ENCODE measurements at regions not wholly inside any gene's neighbourhood (a gene's known extent, or its start where the extent isn't known, plus 50 kb on each side); places are given as distances from the start of the nearest gene placed in this dataset.
"Not testable (repeated sequence)": the region's sequence is repeated elsewhere in the genome, so short reads cannot be mapped to it uniquely, and the experiment has no call there.

DNA sequence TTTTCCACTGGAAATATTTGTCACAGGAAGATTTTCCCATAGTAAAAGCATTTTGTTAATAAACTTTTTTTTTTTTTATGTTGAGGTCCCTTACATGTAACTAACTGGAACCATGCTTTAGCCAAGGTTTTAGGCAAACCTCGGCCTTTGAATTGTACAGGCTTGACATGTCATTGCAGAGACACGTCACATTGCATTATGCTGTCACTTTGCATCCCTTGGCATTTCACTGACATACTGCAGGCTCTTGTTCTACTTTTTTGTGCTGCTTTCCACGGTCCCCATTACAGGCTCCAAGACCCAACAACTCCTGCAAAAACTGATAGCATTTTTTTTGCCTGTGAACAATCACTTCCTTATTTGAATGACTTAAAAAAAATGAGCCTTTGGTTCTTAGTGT lies 724.3 kb downstream of the TTLL7 start:
- not testable (repeated sequence) for DNase-seq (ENCODE audit: low read depth in 1 of 2, low spot score in 1 of 2)

DNA sequence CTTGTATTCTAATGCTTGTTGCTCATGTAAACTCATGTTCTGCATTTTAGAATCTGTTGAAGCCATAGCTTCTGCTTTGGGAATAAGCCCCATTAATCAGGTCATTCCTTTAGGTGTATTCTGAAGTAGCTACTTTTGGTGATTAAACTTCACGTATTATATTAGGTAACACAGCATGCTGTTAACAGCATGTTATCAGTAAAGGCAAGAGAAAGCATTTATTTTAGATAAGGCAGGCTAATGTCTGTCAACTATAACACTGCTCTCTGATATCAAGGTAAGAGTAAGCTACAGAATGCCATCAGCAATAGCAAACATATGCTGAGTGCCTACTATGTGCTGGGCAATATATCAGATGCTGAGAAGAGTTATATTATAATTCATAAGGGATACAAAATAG lies 726.4 kb downstream of the TTLL7 start:
- not testable (repeated sequence) for DNase-seq (ENCODE audit: low read depth in 1 of 2, low spot score in 1 of 2)

DNA sequence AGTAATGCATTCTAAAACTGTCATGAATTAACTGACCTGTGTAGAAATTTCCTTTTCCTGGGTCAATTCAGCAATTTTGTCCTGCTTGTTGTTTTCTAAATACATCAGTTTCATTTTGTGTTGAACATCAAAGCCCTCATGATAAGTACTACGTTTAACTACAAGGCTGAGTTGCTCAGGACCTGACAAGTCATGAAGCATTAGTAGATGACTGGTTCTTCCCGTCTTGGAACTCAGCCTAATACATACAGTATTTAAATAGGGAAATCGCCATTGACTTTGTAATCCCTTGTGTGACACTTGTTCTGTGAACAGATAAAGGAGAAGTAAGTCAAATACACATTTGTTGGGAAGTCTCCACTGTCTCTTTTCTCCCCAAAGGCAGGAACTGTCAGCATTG lies 727.1 kb downstream of the TTLL7 start:
- not testable (repeated sequence) for DNase-seq (ENCODE audit: low read depth in 1 of 2, low spot score in 1 of 2)

DNA sequence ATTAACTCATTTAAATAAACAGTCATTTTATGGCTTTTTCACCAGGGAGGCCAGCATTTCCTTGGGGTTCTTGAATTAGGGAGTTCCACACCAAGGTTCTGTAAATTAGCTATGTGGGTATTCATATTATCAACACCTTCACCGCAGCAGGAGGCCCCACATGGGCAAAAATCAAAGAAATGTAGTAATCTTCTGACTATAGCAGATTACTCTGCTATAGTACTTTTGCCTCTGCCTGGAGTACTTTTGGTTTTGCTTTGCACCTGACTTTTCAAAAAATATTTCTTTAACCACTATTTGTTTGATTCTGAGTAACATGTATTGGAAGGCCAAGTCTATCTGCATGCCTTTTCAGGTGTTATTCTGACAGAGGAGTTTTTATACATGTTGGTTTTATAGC lies 728.1 kb downstream of the TTLL7 start:
- not testable (repeated sequence) for DNase-seq (ENCODE audit: low read depth in 1 of 2, low spot score in 1 of 2)

DNA sequence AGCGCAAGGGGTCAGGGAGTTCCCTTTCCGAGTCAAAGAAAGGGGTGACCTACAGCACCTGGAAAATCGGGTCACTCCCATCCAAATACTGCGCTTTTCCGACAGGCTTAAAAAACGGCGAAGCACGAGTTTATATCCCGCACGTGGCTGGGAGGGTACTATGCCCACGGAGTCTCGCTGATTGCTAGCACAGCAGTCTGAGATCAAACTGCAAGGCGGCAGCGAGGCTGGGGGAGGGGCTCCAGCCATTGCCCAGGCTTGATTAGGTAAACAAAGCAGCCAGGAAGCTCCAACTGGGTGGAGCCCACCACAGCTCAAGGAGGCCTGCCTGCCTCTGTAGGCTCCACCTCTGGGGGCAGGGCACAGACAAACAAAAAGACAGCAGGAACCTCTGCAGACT lies 735.1 kb downstream of the TTLL7 start:
- DNase-seq (ENCODE audit: low read depth in 1 of 2, low spot score in 1 of 2), result not testable (repeated sequence)

DNA sequence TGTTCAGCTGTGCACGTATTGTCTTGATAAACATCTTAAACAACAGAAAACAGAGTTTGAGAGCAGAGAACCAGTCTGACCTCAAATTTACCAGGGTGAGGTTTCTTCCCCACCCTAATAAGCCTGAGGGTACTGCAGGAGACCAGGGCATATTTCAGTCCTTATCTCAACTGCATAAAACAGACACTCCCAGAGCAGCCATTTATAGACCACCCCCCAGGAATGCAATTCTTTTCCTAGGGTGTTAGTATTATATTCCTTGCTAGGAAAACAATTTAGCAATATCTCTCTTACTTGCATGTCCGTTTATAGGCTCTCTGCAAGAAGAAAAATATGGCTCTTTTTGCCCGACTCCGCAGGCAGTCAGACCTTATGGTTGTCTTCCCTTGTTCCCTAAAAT lies 747.2 kb downstream of the TTLL7 start:
- DNase-seq (ENCODE audit: low read depth in 1 of 2, low spot score in 1 of 2), result not testable (repeated sequence)

DNA sequence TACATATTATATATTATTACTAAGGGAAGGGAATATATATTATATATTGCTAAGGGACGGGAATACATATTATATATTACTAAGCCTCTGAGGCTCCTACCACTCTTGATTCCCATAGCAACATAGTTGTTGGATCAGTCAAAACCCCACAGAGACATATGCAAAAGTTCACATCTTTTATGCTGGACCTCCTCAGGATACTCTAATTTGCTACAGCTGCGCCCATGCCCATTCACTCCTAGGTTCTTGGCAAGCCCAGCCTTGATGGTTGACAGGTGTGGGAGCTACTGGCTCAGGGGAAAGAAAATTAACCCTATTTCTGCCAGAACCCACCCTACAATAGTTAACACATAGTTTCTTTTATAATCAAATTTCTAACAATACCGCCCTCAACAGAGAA lies 752.2 kb downstream of the TTLL7 start:
- not testable (repeated sequence) for DNase-seq (ENCODE audit: low read depth in 1 of 2, low spot score in 1 of 2)

DNA sequence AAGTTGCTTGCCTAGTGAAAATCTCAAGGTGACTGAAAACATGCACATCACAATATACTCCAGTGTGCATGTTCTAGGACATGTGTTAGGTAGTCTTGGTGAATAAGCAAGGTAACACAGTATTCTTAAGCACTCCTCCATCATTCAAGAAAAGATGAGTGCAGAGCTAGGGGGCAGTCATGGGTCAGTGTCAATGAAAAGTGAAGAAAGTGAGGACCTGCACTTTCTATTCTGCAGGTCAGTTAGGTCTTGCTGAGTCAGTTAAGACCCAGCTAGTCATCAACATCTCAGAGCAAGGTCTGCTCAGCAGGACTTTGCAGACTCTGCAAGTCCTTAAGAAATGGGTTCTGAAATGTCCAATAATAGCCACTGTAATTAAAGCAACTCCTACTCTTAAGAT lies 754.1 kb downstream of the TTLL7 start:
- not testable (repeated sequence) for DNase-seq (ENCODE audit: low read depth in 1 of 2, low spot score in 1 of 2)

DNA sequence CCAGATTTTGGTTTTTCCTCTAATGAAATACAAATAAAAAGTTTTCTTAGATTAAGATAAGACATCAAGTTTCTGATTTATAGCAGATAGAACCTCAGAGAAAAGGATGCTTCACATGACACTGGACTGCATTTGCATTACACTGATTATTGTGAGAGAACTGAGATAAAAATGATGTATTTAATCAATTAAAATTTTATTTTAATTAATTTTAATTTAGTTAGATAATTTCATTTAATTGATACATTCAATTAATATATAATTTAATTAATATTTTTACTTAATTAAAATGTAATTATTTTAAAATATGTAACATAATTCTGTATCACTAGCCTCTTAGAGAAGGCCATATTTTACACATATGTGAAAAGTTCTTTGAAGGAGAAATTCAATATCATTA lies 759.4 kb downstream of the TTLL7 start:
- not testable (repeated sequence) for DNase-seq (ENCODE audit: low read depth in 1 of 2, low spot score in 1 of 2)

DNA sequence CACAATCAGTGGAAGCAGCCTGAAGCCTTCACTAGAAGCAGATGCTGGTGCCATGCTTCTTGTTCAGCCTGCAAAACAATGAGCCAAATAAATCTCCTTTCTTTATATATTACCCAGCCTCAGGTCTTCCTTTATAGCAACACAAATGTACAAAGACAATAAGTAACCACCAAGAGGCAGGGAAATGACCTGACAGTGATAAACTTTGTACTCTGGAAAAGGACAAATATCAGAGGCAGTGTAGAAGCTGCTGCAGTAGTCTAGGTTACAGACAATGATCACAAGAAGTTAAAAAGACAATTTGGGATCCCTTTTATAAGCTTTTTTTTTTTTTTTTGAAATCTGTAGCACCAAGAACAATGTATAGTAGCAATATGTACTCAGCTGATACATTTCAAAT lies 760.3 kb downstream of the TTLL7 start:
- DNase-seq (ENCODE audit: low read depth in 1 of 2, low spot score in 1 of 2), result not testable (repeated sequence)

DNA sequence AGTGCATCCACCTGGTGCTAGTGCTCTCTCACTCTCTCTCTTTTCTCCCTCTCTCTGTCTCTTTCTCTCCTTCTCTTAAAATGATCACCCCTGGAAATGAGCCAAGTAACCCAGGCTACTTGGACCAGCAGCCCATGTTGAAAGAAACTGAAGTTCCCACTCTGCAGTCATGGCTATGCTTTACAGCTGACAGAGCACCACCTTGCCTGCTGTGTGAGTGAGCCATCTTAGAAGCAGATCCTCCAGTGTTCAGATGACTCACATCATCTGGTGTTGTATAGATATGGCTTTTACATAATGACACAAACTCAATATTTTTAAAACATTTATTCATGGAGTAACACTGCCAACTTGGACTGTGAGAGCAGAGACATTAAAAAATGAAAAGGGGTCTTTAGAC lies 779.1 kb downstream of the TTLL7 start:
- not testable (repeated sequence) for DNase-seq (ENCODE audit: low read depth in 1 of 2, low spot score in 1 of 2)

DNA sequence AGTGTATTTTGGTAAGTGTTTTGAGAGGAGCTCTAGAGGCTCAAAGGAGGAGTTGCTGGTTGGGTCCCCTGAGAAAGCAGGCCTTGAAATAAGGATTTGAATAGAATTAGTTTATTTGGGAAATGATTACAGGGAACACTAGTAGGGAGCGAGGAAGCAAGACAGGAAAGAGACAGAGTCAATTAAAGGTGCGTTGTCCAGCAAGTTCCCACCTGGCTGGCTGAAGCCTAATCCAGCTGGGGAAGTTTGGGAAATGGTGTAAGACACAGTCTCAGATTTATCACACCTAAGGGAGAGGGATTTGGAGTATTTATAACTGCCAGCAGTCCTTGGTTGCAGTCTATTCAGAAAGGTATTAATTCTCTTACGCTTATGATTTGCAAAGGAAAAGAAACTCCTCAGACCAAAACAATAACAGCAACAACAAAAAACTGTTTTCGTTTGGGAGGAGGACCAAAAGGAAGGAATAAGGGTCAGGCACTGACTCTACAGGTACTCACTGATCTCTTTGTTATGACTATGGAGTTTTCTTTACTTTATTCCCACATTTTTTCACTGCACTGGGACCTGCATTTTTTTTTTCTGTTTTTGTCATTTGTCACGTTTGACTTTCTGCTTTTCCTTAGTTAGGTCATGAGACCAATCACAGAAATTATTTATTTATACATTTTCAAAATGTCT lies 780.8 kb downstream of the TTLL7 start:
- DNase-seq (ENCODE audit: low read depth in 1 of 2, low spot score in 1 of 2), result not testable (repeated sequence)

DNA sequence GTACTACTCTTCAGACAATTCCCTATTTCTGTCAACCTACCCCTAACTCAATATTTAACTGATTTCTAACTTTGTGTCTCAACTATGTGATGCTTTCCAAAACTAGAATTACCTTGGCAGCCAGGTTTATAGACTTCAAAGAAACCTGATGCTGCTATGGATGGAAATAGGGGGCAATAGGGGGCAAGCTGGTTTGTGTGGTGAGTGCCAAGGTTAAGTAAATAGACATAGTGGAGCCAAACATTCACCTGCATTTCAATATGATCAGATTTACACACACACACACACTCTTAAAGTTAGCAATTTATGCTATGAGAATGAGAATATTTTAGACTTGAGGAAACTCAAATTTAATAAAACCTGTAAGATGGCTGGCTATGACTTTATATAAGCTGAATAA lies 784.6 kb downstream of the TTLL7 start:
- DNase-seq (ENCODE audit: low read depth in 1 of 2, low spot score in 1 of 2), result not testable (repeated sequence)

DNA sequence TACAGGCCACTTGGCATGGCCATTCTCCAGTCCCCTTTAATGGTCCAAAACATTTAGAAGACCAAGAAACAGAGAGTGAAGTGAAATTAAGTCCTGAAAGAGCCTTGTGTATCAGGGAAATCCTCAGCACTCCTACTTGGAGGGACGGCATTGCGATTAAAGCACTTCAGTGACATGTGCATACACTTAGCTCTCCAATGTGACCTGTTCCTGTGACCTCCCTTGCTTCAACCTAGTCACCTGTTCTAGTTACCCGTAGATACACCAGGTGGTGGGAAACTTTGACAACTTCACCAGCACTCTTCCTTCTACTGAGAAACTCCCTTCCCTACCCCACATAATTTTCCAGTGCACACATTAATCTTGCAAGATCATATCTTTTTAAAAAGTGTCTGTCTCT lies 785.3 kb downstream of the TTLL7 start:
- DNase-seq (ENCODE audit: low read depth in 1 of 2, low spot score in 1 of 2), result not testable (repeated sequence)

DNA sequence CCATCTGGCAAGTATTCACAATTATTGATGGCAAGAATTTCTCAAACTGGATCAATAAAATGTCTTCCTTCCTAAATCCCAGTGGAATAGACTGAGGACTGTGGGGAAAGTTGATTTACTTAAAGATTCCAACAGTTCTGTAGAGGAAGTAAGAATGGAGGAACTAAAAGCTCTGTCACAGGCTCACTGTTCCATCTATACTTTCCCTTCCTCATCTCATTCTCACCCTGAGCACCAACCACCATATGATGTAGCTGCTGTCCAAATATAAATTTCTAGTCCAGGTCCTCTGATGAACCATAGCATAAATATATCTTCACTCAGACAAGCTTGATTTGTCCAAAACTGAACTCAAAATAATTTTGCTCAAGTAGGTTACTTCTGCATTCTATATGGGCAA lies 786.9 kb downstream of the TTLL7 start:
- DNase-seq (ENCODE audit: low read depth in 1 of 2, low spot score in 1 of 2), result not testable (repeated sequence)

DNA sequence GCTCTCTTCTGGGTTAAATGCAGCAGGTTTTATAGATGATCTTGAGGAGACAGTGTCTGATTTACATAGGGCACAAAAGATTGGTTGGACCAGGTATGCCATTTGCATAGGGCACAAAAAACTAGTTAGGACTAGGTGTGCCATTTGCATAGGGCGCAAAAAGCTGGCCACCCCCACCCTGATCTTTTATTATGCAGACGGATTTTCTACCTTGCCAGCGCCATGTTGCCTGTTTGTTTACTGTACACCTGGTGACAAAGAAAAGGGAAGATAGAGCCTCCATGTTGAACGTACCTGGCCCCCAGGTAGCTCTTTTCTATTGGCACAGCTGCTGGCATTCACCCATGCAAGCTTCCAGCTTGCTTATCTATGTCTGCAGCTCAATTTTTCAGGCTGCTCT lies 790.4 kb downstream of the TTLL7 start:
- not testable (repeated sequence) for DNase-seq (ENCODE audit: low read depth in 1 of 2, low spot score in 1 of 2)

DNA sequence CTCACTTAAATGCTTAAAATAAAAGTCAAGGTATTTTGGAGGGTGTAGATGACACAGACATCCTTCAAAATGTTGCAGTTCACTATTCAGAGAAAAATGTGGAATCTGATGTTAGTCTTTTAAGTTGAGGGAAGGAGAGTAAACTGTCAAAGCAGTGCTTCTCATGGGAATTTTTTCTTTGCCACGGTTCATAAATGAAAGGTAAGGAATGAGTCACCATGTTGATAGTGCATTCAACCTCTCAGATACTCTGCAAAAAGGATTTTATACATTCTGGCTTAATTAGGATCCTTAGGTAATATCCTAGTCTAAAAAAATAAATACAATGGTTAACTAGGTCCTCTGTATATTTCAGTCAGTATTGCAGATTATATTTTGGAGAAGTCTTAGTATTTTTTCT lies 804.3 kb downstream of the TTLL7 start:
- not testable (repeated sequence) for DNase-seq (ENCODE audit: low read depth in 1 of 2, low spot score in 1 of 2)

DNA sequence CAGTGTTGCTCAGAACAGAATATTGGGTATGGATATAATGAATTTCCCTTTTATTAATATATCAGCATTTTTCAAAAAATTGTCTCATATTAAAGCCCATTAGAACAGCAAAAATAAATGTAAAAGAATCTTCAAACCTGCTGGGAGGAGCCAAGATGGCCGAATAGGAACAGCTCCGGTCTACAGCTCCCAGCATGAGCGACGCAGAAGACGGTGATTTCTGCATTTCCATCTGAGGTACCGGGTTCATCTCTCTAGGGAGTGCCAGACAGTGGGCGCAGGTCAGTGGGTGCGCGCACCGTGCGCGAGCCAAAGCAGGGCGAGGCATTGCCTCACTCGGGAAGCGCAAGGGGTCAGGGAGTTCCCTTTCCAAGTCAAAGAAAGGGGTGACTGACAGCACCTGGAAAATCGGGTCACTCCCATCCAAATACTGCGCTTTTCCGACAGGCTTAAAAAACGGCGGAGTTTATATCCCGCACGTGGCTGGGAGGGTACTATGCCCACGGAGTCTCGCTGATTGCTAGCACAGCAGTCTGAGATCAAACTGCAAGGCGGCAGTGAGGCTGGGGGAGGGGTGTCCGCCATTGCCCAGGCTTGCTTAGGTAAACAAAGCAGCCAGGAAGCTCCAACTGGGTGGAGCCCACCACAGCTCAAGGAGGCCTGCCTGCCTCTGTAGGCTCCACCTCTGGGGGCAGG lies 816.8 kb downstream of the TTLL7 start:
- DNase-seq (ENCODE audit: low read depth in 1 of 2, low spot score in 1 of 2), result not testable (repeated sequence)

DNA sequence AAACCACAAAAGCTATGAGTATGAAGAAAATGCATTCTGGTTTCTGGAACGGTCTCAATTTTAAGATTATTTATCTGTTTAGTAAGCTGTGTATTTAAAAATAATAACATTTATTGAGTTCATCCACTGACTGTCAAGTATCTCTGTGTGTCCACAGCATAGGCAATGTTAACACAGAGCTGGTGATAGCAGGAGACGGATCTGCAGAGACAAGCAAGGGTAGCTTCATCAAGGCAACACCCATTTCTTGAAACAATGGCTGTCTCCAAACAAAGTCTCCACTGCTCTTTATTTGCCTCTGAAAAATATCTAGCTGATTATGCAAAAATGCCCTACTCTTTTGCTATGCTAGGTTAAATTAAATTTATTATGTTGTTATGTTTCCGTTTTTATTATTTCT lies 818.3 kb downstream of the TTLL7 start:
- not testable (repeated sequence) for DNase-seq (ENCODE audit: low read depth in 1 of 2, low spot score in 1 of 2)

DNA sequence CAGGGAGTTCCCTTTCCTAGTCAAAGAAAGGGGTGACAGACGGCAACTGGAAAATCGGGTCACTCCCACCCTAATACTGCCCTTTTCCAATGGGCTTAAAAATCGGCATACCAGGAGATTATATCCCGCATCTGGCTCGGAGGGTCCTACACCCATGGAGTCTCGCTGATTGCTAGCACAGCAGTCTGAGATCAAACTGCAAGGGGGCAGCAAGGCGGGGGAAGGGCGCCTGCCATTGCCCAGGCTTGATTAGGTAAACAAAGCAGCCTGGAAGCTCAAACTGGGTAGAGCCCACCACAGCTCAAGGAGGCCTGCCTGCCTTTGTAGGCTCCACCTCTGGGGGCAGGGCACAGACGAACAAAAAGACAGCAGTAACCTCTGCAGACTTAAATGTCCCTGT lies 831.3 kb downstream of the TTLL7 start:
- not testable (repeated sequence) for DNase-seq (ENCODE audit: low read depth in 1 of 2, low spot score in 1 of 2)

DNA sequence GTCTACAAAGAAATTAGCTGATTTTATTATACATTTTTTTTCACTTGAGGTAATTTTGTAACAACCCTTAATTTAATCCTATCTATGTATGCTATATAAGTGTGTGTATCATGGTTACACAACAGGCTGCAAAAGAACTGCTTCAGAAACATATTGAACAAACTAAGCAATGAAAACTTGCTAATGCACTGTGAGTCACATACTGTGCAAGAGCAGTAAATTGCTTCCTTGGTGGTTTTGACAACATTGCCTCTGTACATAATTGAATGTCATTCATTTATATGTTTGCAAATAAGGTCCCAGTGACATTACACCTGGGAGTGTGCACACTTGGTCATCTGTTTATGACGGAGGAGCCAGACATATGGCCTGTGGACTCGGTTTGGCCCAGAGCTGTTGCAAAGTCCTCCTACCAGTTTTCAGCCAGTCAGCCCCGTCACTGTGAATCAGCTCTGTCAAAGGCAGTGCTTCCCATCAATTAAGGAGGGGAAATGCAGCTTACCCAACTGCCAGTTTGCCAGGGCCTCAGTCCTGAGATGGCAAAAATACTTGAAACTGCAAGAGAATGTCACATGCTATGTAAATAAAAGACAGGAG lies 835.0 kb downstream of the TTLL7 start:
- not testable (repeated sequence) for DNase-seq (ENCODE audit: low read depth in 1 of 2, low spot score in 1 of 2)

DNA sequence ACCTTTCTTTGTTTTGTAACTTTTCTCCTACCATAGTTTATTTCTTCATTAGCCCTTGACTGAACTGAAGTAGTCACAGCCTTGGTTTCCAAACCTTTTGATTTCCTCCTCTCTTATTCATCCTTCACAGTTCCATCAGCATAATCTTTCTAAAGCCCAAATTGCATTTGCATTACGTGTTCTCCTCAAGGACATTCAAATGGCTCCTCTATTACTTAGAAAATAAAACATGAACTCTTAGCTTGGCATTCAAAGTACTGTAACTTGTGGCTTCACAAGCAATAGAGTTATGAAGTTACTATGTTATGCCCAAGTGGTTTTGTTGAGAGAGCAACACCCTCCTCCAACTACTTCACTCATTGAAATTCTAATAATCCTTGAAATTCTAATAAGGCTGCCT lies 840.0 kb downstream of the TTLL7 start:
- DNase-seq (ENCODE audit: low read depth in 1 of 2, low spot score in 1 of 2), result not testable (repeated sequence)

Measured in activated CD4-positive, alpha-beta T cell treated with anti-CD3 and anti-CD28 coated beads, Interleukin-2, amount 50 U/mL, for 24 hours (primary cell).